AG09309 (cell line): ENCODE measurements at regions not wholly inside any gene's neighbourhood (a gene's known extent, or its start where the extent isn't known, plus 50 kb on each side); places are given as distances from the start of the nearest gene placed in this dataset.

Source experiments
- DNase-seq: peaks from one replicate; pipeline ENCODE4 v3.0.0-alpha.2; 2010; ENCODE audit warnings: low read depth
- H3K4me3 ChIP-seq: 2 replicates; pipeline ENCODE4 v1.5.1; 2011; ENCODE audit warnings: mild to moderate bottlenecking, low read depth, low read length, moderate library complexity; ENCODE audit not compliant: control insufficient read depth
- CTCF ChIP-seq: IDR thresholded peaks from 2 replicates; pipeline ENCODE4 v1.5.1; 2011; ENCODE audit warnings: mild to moderate bottlenecking, low read depth, low read length, inconsistent platforms; ENCODE audit not compliant: insufficient read depth, control insufficient read depth; ENCODE audit errors: missing control alignments

- no peak overlapping the region for H3K4me3 ChIP-seq
- no peak for TF ChIP-seq CTCF
- no peak for DNase-seq
Measured at GRCh38 chr2:234138836-234139235, 88.3 kb downstream of the SPP2 start.

GRCh38 chr2:234137400-234138014 is 87.0 kb downstream of the SPP2 start:
- H3K4me3 ChIP-seq: no peak overlapping the region
- TF ChIP-seq CTCF: no peak
- DNase-seq: peak; percentile 14

- no peak overlapping the region for H3K4me3 ChIP-seq
- no peak for DNase-seq
- no peak for TF ChIP-seq CTCF
Measured at GRCh38 chr2:234136461-234136860, 86.0 kb downstream of the SPP2 start.

- H3K4me3 ChIP-seq: no peak overlapping the region
- peak; percentile 20 for DNase-seq
- TF ChIP-seq CTCF: peak; percentile 85
Measured at GRCh38 chr2:234135750-234136221, 85.3 kb downstream of the SPP2 start.

GRCh38 chr2:234134496-234134895 is 84.0 kb downstream of the SPP2 start:
- H3K4me3 ChIP-seq: no peak overlapping the region
- TF ChIP-seq CTCF: no peak
- DNase-seq: no peak

- H3K4me3 ChIP-seq: no peak overlapping the region
- DNase-seq: peak; percentile 69
- no peak for TF ChIP-seq CTCF
Measured at GRCh38 chr2:234133004-234133403, 82.5 kb downstream of the SPP2 start.

- H3K4me3 ChIP-seq: no peak overlapping the region
- DNase-seq: no peak
- no peak for TF ChIP-seq CTCF
Measured at GRCh38 chr2:234130777-234131181, 80.3 kb downstream of the SPP2 start.
